Endothelial cell of umbilical vein (primary cell): ENCODE measurements at regions not wholly inside any gene's neighbourhood (a gene's known extent, or its start where the extent isn't known, plus 50 kb on each side); places are given as distances from the start of the nearest gene placed in this dataset.

Experiments
- BruUV-seq: library from RNA; stranded (reverse); fragments of 400-500 nt; replicated peaks from 2 replicates; lab custom pipeline; 2021; lab: Mats Ljungman, UMichigan
- CTCF ChIA-PET: fragments of 300-600, 350-600 bp; sonication (Branson Sonifier 250); formaldehyde crosslinking; loops from one replicate; lab custom pipeline; 2021; ENCODE audit warnings: antibody characterized with exemption, inconsistent platforms; lab: Charles Lee
- POLR2A ChIA-PET: fragments of 300-600, 350-600 bp; sonication (Branson Sonifier 250); formaldehyde crosslinking; loops from one replicate; lab custom pipeline; 2021; ENCODE audit warnings: antibody characterized with exemption, inconsistent platforms; lab: Charles Lee
- DNase-seq: peaks from one replicate; pipeline ENCODE4 v3.0.0-alpha.2; 2011; ENCODE audit warnings: low read depth, low spot score
- FAIRE-seq: peaks from 2 replicates; lab custom pipeline; 2011; peaks lifted over from hg19 to GRCh38; lab: Jason Lieb, UNC
- H2AFZ ChIP-seq: 2 replicates; pipeline ENCODE4 v1.6.0; 2012; ENCODE audit warnings: low read depth, low read length, control low read depth, inconsistent platforms
- H3K27ac ChIP-seq: 2 replicates; pipeline ENCODE4 v1.5.1; 2011; ENCODE audit warnings: low read depth, mild to moderate bottlenecking, control low read depth, low read length, moderate library complexity; ENCODE audit not compliant: insufficient read depth
- H3K27me3 ChIP-seq, 2 experiments: 2 replicates each; pipeline versions ENCODE4 v1.6.0 to v1.6.1; 2011; ENCODE audit warnings: low read length in 2 of 2, mixed read lengths in 1 of 2; ENCODE audit not compliant: control insufficient read depth in 2 of 2, insufficient read depth in 2 of 2
- H3K36me3 ChIP-seq, 2 experiments: 2 replicates in 1 of 2; 3 replicates in 1 of 2; pipeline ENCODE4 v1.5.1; 2011; ENCODE audit warnings: low read length in 2 of 2, mild to moderate bottlenecking in 1 of 2, moderate library complexity in 1 of 2; ENCODE audit not compliant: control insufficient read depth in 2 of 2, insufficient read depth in 2 of 2; ENCODE audit errors: extremely low read depth in 1 of 2
- H3K4me1 ChIP-seq: 3 replicates; pipeline ENCODE4 v1.5.1; 2011; ENCODE audit warnings: mild to moderate bottlenecking, low read length; ENCODE audit not compliant: control insufficient read depth, insufficient read depth; ENCODE audit errors: extremely low read depth
- H3K4me2 ChIP-seq: 2 replicates; pipeline ENCODE4 v1.6.1; 2011; ENCODE audit warnings: low read length, control low read depth, mixed read lengths; ENCODE audit not compliant: insufficient read depth
- H3K4me3 ChIP-seq, 3 experiments: fragments of 200-600 bp in 1 of 3; sonication (generic), shearing (Covaris generic) in 1 of 3; replicated peaks in 1 of 3; 2 replicates each; pipeline ENCODE4 v1.5.1; 2011 to 2016; ENCODE audit warnings: control low read depth in 3 of 3, low read length in 3 of 3, mild to moderate bottlenecking in 2 of 3, inconsistent platforms in 1 of 3, low read depth in 1 of 3, moderate library complexity in 1 of 3; ENCODE audit not compliant: insufficient read depth in 1 of 3
- H3K79me2 ChIP-seq: 2 replicates; pipeline ENCODE4 v1.6.0; 2012; ENCODE audit warnings: low read length, inconsistent platforms; ENCODE audit not compliant: control insufficient read depth, insufficient read depth
- H3K9ac ChIP-seq: replicated peaks from 2 replicates; pipeline ENCODE3; 2011; ENCODE audit warnings: low read length, control low read depth; ENCODE audit not compliant: insufficient read depth; ENCODE audit errors: extremely low read depth
- H3K9me1 ChIP-seq: replicated peaks from 3 replicates; pipeline ENCODE4 v1.6.0; 2011; ENCODE audit warnings: mild to moderate bottlenecking, low read length; ENCODE audit not compliant: control insufficient read depth, insufficient read depth; ENCODE audit errors: extremely low read depth
- H3K9me3 ChIP-seq: replicated peaks from 2 replicates; pipeline ENCODE4 v1.5.1; 2012; ENCODE audit warnings: low read length, inconsistent platforms; ENCODE audit not compliant: control insufficient read depth, insufficient read depth
- H4K20me1 ChIP-seq: replicated peaks from 2 replicates; pipeline ENCODE3; 2011; ENCODE audit warnings: mild to moderate bottlenecking, low read length; ENCODE audit not compliant: control insufficient read depth, insufficient read depth; ENCODE audit errors: extremely low read depth
- EZH2 ChIP-seq: IDR thresholded peaks from 2 replicates; pipeline ENCODE4 v1.6.1; 2012; ENCODE audit warnings: borderline replicate concordance, low read depth, mild to moderate bottlenecking, moderate library complexity, low read length, inconsistent platforms; ENCODE audit not compliant: severe bottlenecking
- FOS ChIP-seq: IDR thresholded peaks from 2 replicates; pipeline ENCODE4 v1.6.1; 2011; ENCODE audit warnings: mild to moderate bottlenecking, low read length, moderate library complexity, borderline replicate concordance; ENCODE audit not compliant: insufficient read depth
- GATA2 ChIP-seq: IDR thresholded peaks from 2 replicates; pipeline ENCODE4 v1.7.0; 2011; ENCODE audit warnings: low read depth, mild to moderate bottlenecking, moderate library complexity, mixed read lengths, low read length; ENCODE audit not compliant: insufficient read length, insufficient read depth
- JUN ChIP-seq: IDR thresholded peaks from 2 replicates; pipeline ENCODE4 v1.6.1; 2011; ENCODE audit warnings: borderline replicate concordance, low read depth; ENCODE audit not compliant: insufficient read length, insufficient read depth
- MYC ChIP-seq: IDR thresholded peaks from one replicate; pipeline ENCODE4 v1.6.1; 2011; ENCODE audit warnings: mild to moderate bottlenecking, low read depth, low read length
- POLR2A ChIP-seq: IDR thresholded peaks from 2 replicates; pipeline ENCODE4 v1.6.1; 2012; ENCODE audit warnings: low read depth, mild to moderate bottlenecking, control low read depth, low read length
- POLR2AphosphoS5 ChIP-seq: IDR thresholded peaks from 2 replicates; pipeline ENCODE4 v1.6.1; 2012; ENCODE audit warnings: low read depth, mild to moderate bottlenecking, control low read depth, low read length, moderate library complexity; ENCODE audit not compliant: insufficient read depth
- dilution Hi-C: fragments of 300-500 bp; cut with MboI; formaldehyde crosslinking; loops from one replicate; pipeline ENCODE4 v1.15.0; 2019; ENCODE audit warnings: low sequenced_read_pairs; ENCODE audit not compliant: extremely low pct_ligation_motif_present
- intact Hi-C: fragments of 100-400 bp; cut with micrococcal nuclease; formaldehyde crosslinking; loops from one replicate; pipeline ENCODE4 v1.10.0; 2022
- TF ChIP-seq, protein P1 (sequence below): IDR thresholded peaks from 2 replicates; pipeline ENCODE4 v1.6.1; 2011; ENCODE audit not compliant: insufficient read depth, insufficient read length
- TF ChIP-seq, protein P2 (sequence below), 2 donors: IDR thresholded peaks; 1 replicate in 1 of 2; 2 replicates in 1 of 2; pipeline ENCODE4 v1.5.1; 2011; ENCODE audit warnings: low read length in 2 of 2, mild to moderate bottlenecking in 2 of 2, moderate library complexity in 2 of 2, control low read depth in 1 of 2, inconsistent platforms in 1 of 2, low read depth in 1 of 2; ENCODE audit not compliant: insufficient read depth in 1 of 2; ENCODE audit errors: extremely low read depth in 1 of 2

GRCh38 chr13:26834646-26835045, 74.1 kb upstream of the GPR12 start:
- Histone ChIP-seq H2AFZ (no peak overlapping the region), H3K4me2 (no peak overlapping the region), H3K79me2 (no peaks in the 10 kb centered on the region), H3K36me3 (no peaks in the 10 kb centered on the region), H4K20me1 (no peaks in the 10 kb centered on the region), H3K4me1 (no peaks in the 10 kb centered on the region), H3K27me3 (peaks cover 0 to 2% of the 10 kb centered on the region in 2 experiments), H3K9ac (no peak overlapping the region), H3K9me3 (no peaks in the 10 kb centered on the region), H3K27ac (no peak overlapping the region), H3K9me1 (no peaks in the 10 kb centered on the region), H3K4me3 (no peak overlapping the region)
- BruUV-seq = no TSS peak
- TF ChIP-seq POLR2AphosphoS5 = no peak
- TF ChIP-seq, protein P1, sequence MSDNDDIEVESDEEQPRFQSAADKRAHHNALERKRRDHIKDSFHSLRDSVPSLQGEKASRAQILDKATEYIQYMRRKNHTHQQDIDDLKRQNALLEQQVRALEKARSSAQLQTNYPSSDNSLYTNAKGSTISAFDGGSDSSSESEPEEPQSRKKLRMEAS = no peak
- TF ChIP-seq GATA2 = no peak
- TF ChIP-seq POLR2A = no peak
- no peak for TF ChIP-seq FOS
- TF ChIP-seq MYC = no peak
- no peak for TF ChIP-seq JUN
- TF ChIP-seq, protein P2, sequence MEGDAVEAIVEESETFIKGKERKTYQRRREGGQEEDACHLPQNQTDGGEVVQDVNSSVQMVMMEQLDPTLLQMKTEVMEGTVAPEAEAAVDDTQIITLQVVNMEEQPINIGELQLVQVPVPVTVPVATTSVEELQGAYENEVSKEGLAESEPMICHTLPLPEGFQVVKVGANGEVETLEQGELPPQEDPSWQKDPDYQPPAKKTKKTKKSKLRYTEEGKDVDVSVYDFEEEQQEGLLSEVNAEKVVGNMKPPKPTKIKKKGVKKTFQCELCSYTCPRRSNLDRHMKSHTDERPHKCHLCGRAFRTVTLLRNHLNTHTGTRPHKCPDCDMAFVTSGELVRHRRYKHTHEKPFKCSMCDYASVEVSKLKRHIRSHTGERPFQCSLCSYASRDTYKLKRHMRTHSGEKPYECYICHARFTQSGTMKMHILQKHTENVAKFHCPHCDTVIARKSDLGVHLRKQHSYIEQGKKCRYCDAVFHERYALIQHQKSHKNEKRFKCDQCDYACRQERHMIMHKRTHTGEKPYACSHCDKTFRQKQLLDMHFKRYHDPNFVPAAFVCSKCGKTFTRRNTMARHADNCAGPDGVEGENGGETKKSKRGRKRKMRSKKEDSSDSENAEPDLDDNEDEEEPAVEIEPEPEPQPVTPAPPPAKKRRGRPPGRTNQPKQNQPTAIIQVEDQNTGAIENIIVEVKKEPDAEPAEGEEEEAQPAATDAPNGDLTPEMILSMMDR (IDR thresholded peaks at IDR 0.05; ENCODE audit: extremely low read depth in 1 of 2, insufficient read depth in 1 of 2, low read depth in 1 of 2, low read length in 2 of 2) = no peak
- TF ChIP-seq EZH2 = no peak
- dilution Hi-C loops (no loop called here), intact Hi-C loops (no loop called here)
- POLR2A ChIA-PET = no interaction called here
- no peak for FAIRE-seq
- CTCF ChIA-PET = interaction anchor here (1.1 kb wide), 1 partner anchor 11 kb away, joined by 6 read pairs; no protein-coding TSS in a partner anchor
- no peak for DNase-seq
